ENCODE measurements at regions not wholly inside any gene's neighbourhood (a gene's known extent, or its start where the extent isn't known, plus 50 kb on each side); places are given as distances from the start of the nearest gene placed in this dataset.

DNA sequence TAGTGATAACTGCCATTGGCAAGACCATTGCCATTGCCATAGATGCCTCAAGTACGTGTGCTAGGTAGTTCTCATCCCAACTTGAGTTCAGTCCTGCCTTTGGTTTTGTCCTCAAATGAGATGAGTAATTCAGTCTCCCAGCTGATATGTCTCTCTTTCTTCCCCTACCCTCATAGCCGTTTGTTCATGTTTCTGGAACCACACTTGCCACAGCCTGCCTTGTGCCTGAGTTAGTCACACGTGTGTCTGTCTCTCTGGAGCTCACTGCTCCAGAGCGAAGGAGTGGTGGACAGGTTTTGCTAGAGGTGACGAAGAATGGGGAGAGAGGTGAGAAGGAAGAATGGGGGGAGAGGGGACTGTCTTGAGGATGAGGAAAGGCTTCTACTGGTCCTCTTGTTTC is 88.0 kb upstream of the IGF1R start:
- TF ChIP-seq EZH2phosphoT487 (IDR thresholded peaks at IDR 0.05; ENCODE audit: borderline replicate concordance, low read depth, low read length): no peak
- TF ChIP-seq, protein P1, sequence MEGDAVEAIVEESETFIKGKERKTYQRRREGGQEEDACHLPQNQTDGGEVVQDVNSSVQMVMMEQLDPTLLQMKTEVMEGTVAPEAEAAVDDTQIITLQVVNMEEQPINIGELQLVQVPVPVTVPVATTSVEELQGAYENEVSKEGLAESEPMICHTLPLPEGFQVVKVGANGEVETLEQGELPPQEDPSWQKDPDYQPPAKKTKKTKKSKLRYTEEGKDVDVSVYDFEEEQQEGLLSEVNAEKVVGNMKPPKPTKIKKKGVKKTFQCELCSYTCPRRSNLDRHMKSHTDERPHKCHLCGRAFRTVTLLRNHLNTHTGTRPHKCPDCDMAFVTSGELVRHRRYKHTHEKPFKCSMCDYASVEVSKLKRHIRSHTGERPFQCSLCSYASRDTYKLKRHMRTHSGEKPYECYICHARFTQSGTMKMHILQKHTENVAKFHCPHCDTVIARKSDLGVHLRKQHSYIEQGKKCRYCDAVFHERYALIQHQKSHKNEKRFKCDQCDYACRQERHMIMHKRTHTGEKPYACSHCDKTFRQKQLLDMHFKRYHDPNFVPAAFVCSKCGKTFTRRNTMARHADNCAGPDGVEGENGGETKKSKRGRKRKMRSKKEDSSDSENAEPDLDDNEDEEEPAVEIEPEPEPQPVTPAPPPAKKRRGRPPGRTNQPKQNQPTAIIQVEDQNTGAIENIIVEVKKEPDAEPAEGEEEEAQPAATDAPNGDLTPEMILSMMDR (conservative IDR thresholded peaks at IDR 0.05; ENCODE audit: low read length): no peak
- Histone ChIP-seq H3K9me2 (ENCODE audit: insufficient read depth, low read length) (no peaks in the 10 kb centered on the region), H3K9me3 (ENCODE audit: low read length) (no peaks in the 10 kb centered on the region), H3K4me2 (ENCODE audit: low read length) (no peak overlapping the region), H3K4me1 (ENCODE audit: insufficient read depth, low read length, poor library complexity, severe bottlenecking) (no peaks in the 10 kb centered on the region), H3K27ac (ENCODE audit: low read depth, low read length, poor library complexity, severe bottlenecking) (no peak overlapping the region), H2AFZ (ENCODE audit: low read length) (no peak overlapping the region), H3K4me3 (ENCODE audit: low read depth, low read length, poor library complexity, severe bottlenecking) (no peak overlapping the region), H4K20me1 (ENCODE audit: insufficient read depth, low read length) (no peaks in the 10 kb centered on the region), H3K36me3 (ENCODE audit: insufficient read depth, low read length) (no peaks in the 10 kb centered on the region), H3K79me2 (ENCODE audit: insufficient read depth, low read depth, low read length) (no peaks in the 10 kb centered on the region)
- intact Hi-C loops (cut with micrococcal nuclease; ENCODE audit: unreplicated experiment): no loop called here
- CTCF ChIA-PET (ENCODE audit: unreplicated experiment): no interaction called here
- POLR2A ChIA-PET: no interaction called here
- BruUV-seq (replicated peaks): no TSS peak
- DNase-seq (ENCODE audit: low spot score): no peak

DNA sequence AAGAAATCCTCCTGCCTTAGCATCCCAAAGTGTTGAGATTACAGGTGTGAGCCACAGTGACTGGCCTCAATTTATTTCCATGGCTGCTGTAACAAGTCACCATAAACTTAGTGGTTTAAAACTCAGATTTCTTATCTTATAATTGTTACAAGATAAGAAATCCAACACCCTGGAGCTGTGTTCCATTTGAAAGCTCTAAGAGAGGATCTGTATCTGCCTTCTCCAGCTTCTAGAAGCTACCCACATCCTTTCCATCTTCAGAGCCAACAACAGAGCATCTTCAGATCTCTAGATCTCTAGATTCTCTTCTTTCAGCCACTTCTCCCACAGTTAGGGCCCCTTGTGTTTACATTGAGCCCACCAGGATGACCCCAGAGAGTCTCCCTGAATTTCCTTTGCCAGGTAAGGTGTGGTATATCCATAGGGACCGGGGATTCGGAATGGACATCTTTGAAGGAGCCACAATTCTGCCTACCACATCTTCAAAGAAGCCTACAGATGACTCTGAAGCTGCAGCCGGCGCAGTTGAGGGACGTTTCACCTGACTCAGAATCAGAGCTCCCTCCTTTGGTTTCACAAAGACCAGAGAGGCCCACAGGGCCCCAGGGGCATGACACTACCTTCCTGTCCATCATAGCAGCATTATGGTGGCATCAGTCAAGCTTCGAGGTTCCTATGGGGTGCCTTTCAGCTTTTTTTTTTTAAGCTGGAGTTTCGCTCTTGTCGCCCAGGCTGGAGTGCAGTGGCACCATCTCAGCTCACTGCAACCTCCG is 87.0 kb upstream of the IGF1R start:
- no peaks in the 10 kb centered on the region for H3K9me3 ChIP-seq (ENCODE audit: low read length)
- no peak overlapping the region for H3K4me3 ChIP-seq (ENCODE audit: low read depth, low read length, poor library complexity, severe bottlenecking)
- POLR2A ChIA-PET: interaction anchor here (0.6 kb wide), 1 partner anchor 66 kb away, joined by 13 read pairs; no protein-coding TSS in a partner anchor
- CTCF ChIA-PET (ENCODE audit: unreplicated experiment): no interaction called here
- DNase-seq (ENCODE audit: low spot score): no peak
- TF ChIP-seq, protein P1 (conservative IDR thresholded peaks at IDR 0.05; ENCODE audit: low read length): no peak
- no peak for TF ChIP-seq EZH2phosphoT487 (IDR thresholded peaks at IDR 0.05; ENCODE audit: borderline replicate concordance, low read depth, low read length)
- H3K4me2 ChIP-seq (ENCODE audit: low read length): no peak overlapping the region
- BruUV-seq (replicated peaks): no TSS peak
- no peaks in the 10 kb centered on the region for H4K20me1 ChIP-seq (ENCODE audit: insufficient read depth, low read length)
- H3K36me3 ChIP-seq (ENCODE audit: insufficient read depth, low read length): no peaks in the 10 kb centered on the region
- no peaks in the 10 kb centered on the region for H3K9me2 ChIP-seq (ENCODE audit: insufficient read depth, low read length)
- intact Hi-C loops (cut with micrococcal nuclease; ENCODE audit: unreplicated experiment): no loop called here
- no peak overlapping the region for H3K27ac ChIP-seq (ENCODE audit: low read depth, low read length, poor library complexity, severe bottlenecking)
- no peak overlapping the region for H2AFZ ChIP-seq (ENCODE audit: low read length)
- H3K79me2 ChIP-seq (ENCODE audit: insufficient read depth, low read depth, low read length): no peaks in the 10 kb centered on the region
- H3K4me1 ChIP-seq (ENCODE audit: insufficient read depth, low read length, poor library complexity, severe bottlenecking): no peaks in the 10 kb centered on the region

DNA sequence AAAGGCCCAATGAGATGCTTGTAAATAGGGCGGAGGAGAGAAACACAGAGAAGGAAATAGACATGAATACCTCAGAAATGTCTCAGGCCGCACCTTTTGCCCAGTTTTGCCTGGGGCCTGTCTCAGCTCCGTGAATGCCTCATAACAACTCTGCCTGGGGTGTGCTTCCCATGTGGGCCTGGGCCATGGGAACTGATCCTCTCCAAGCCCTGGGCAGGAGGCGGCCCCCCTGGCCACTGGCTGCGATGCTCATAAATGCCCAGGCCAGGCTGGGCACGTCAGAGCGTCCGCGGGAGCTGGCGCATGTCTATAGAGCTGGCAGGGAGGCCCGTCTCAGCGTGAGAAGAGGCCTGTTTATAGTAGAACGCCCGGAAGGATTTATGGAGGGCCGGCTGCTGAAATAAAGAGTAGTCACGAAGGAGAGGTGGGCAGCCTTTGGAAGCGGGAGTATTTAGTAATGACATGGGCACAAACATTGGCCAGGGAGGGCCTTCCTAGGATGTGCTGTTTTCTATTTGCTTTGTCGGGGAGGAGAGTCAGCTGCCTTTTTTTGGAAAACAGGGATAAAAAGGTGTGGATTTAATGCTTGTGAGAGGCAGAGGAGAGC is 85.9 kb upstream of the IGF1R start:
- Histone ChIP-seq H3K27ac (ENCODE audit: low read depth, low read length, poor library complexity, severe bottlenecking) (no peak overlapping the region), H3K4me3 (ENCODE audit: low read depth, low read length, poor library complexity, severe bottlenecking) (no peak overlapping the region), H3K36me3 (ENCODE audit: insufficient read depth, low read length) (no peaks in the 10 kb centered on the region), H4K20me1 (ENCODE audit: insufficient read depth, low read length) (no peaks in the 10 kb centered on the region), H3K4me2 (ENCODE audit: low read length) (no peak overlapping the region), H3K9me3 (ENCODE audit: low read length) (no peaks in the 10 kb centered on the region), H3K79me2 (ENCODE audit: insufficient read depth, low read depth, low read length) (no peaks in the 10 kb centered on the region), H3K4me1 (ENCODE audit: insufficient read depth, low read length, poor library complexity, severe bottlenecking) (no peaks in the 10 kb centered on the region), H3K9me2 (ENCODE audit: insufficient read depth, low read length) (no peaks in the 10 kb centered on the region), H2AFZ (ENCODE audit: low read length) (no peak overlapping the region)
- ChIA-PET CTCF (ENCODE audit: unreplicated experiment) (no interaction called here), POLR2A (no interaction called here)
- no peak for DNase-seq (ENCODE audit: low spot score)
- no peak for TF ChIP-seq EZH2phosphoT487 (IDR thresholded peaks at IDR 0.05; ENCODE audit: borderline replicate concordance, low read depth, low read length)
- TF ChIP-seq, protein P1 (conservative IDR thresholded peaks at IDR 0.05; ENCODE audit: low read length): no peak
- intact Hi-C loops (cut with micrococcal nuclease; ENCODE audit: unreplicated experiment): no loop called here
- no TSS peak for BruUV-seq (replicated peaks)
